MV-4-11 (cell line): ENCODE measurements at regions not wholly inside any gene's neighbourhood (a gene's known extent, or its start where the extent isn't known, plus 50 kb on each side); places are given as distances from the start of the nearest gene placed in this dataset.
"Not testable (repeated sequence)": the region's sequence is repeated elsewhere in the genome, so short reads cannot be mapped to it uniquely, and the experiment has no call there.

Source experiments
- DNase-seq: peaks from one replicate; lab custom pipeline; 2025; lab: John Stamatoyannopoulos, UW

GRCh38 chr4:95779447-95779846, 60.4 kb upstream of the PDHA2 start:
- DNase-seq, result no peak

- no peak for DNase-seq
Measured at GRCh38 chr4:95778666-95779065, 61.2 kb upstream of the PDHA2 start.

GRCh38 chr4:95770605-95771004, 69.3 kb upstream of the PDHA2 start:
- DNase-seq, result not testable (repeated sequence)

- no peak for DNase-seq
Measured at GRCh38 chr4:95764961-95765360, 74.9 kb upstream of the PDHA2 start.

GRCh38 chr4:95761871-95762270, 78.0 kb upstream of the PDHA2 start:
- DNase-seq, result no peak

GRCh38 chr4:95761426-95761825, 78.5 kb upstream of the PDHA2 start:
- no peak for DNase-seq

- not testable (repeated sequence) for DNase-seq
Measured at GRCh38 chr4:95760646-95761045, 79.2 kb upstream of the PDHA2 start.

GRCh38 chr4:95758001-95758400, 81.9 kb upstream of the PDHA2 start:
- no peak for DNase-seq

GRCh38 chr4:95754667-95755066, 85.2 kb upstream of the PDHA2 start:
- DNase-seq, result no peak

- no peak for DNase-seq
Measured at GRCh38 chr4:95749204-95749603, 90.7 kb upstream of the PDHA2 start.

- DNase-seq, result no peak
Measured at GRCh38 chr4:95742872-95743271, 97.0 kb upstream of the PDHA2 start.

- no peak for DNase-seq
Measured at GRCh38 chr4:95742179-95742578, 97.7 kb upstream of the PDHA2 start.

- no peak for DNase-seq
Measured at GRCh38 chr4:95732061-95732460, 107.8 kb upstream of the PDHA2 start.

GRCh38 chr4:95729596-95729995, 110.3 kb upstream of the PDHA2 start:
- DNase-seq, result no peak

- DNase-seq, result no peak
Measured at GRCh38 chr4:95728145-95728544, 111.7 kb upstream of the PDHA2 start.

- DNase-seq, result no peak
Measured at GRCh38 chr4:95715830-95716229, 124.1 kb upstream of the PDHA2 start.

- DNase-seq, result no peak
Measured at GRCh38 chr4:95714571-95714970, 125.3 kb upstream of the PDHA2 start.

GRCh38 chr4:95705323-95705722, 134.6 kb upstream of the PDHA2 start:
- no peak for DNase-seq

GRCh38 chr4:95701500-95702170, 138.3 kb upstream of the PDHA2 start:
- DNase-seq, result no peak

- DNase-seq, result no peak
Measured at GRCh38 chr4:95694411-95694810, 145.5 kb upstream of the PDHA2 start.

GRCh38 chr4:95693594-95693993, 144.8 kb upstream of the UNC5C start:
- peak; percentile 43 for DNase-seq

GRCh38 chr4:95676190-95676589, 127.4 kb upstream of the UNC5C start:
- DNase-seq, result peak; percentile 23

- no peak for DNase-seq
Measured at GRCh38 chr4:95675623-95676022, 126.8 kb upstream of the UNC5C start.

GRCh38 chr4:95674521-95674981, 125.8 kb upstream of the UNC5C start:
- DNase-seq, result no peak
